ENCODE measurements at regions not wholly inside any gene's neighbourhood (a gene's known extent, or its start where the extent isn't known, plus 50 kb on each side); places are given as distances from the start of the nearest gene placed in this dataset.

- TF ChIP-seq CTCF (IDR thresholded peaks at IDR 0.05) (no peak), POLR2A (IDR thresholded peaks at IDR 0.05) (no peak)
Observed at GRCh38 chr3:177317247-177317646, 120.0 kb upstream of the TBL1XR1 start.

All from adrenal gland (tissue), 5 donors.